PFSK-1 (cell line): ENCODE measurements at regions not wholly inside any gene's neighbourhood (a gene's known extent, or its start where the extent isn't known, plus 50 kb on each side); places are given as distances from the start of the nearest gene placed in this dataset.

ENCODE experiments used
- POLR2AphosphoS5 ChIP-seq: IDR thresholded peaks from 2 replicates; pipeline ENCODE4 v1.6.1; 2012; ENCODE audit warnings: low read depth, mild to moderate bottlenecking, control low read depth, low read length, moderate library complexity
- TAF1 ChIP-seq: IDR thresholded peaks from 2 replicates; pipeline ENCODE4 v1.6.1; 2012; ENCODE audit warnings: low read length, control low read depth, borderline replicate concordance; ENCODE audit not compliant: insufficient read depth

DNA sequence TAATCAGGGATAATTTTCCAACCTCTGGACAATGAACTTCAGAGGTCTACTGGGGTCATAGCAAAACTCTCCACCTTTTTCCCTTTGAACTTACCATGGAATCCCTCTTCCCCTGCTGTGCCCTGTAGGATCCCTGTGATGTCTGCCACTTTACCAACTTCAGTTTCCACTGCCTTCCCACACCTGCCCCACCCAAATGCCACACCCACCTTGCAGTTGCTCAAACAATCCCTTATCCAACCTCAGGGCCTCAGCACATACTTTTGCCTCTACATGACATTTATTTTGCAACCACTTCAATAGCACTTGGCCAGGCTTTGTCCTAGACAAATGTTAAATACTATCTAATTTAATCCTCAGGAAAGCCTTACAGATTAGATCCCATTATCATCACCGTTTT lies 463.7 kb upstream of the WWC1 start:
- no peak for TF ChIP-seq TAF1
- TF ChIP-seq POLR2AphosphoS5, result no peak
